NT2/D1 (cell line): ENCODE measurements at regions not wholly inside any gene's neighbourhood (a gene's known extent, or its start where the extent isn't known, plus 50 kb on each side); places are given as distances from the start of the nearest gene placed in this dataset.

Source experiments
- SUZ12 ChIP-seq: IDR thresholded peaks from 2 replicates; pipeline ENCODE4 v1.6.1; 2011; ENCODE audit not compliant: insufficient read length, insufficient read depth; ENCODE audit errors: extremely low read depth
- YY1 ChIP-seq: IDR thresholded peaks from 2 replicates; pipeline ENCODE4 v1.6.1; 2011; ENCODE audit not compliant: insufficient read length, insufficient read depth
- ZNF274 ChIP-seq: IDR thresholded peaks from 2 replicates; pipeline ENCODE4 v1.6.1; 2011; ENCODE audit warnings: mild to moderate bottlenecking, low read depth, low read length

DNA sequence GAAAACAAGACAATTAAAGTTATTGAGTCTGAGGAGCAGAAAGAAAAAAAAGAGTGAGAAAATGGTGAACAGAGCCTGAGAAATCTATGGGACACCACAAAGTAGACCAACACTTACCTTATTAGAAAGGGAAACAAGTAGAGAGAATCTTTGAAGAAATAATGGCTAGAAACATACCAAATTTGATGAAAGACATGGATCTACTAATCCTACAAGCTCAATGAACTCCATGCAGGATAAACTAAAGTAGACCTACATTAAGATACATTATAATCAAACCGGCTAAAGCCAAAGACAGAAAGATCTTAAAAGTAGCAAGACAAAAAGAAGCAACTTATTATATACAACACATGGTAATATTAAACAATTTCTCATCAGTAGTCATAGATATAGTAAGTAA, 782.3 kb upstream of the GHITM start:
- TF ChIP-seq YY1: no peak
- no peak for TF ChIP-seq ZNF274
- no peak for TF ChIP-seq SUZ12
